ENCODE measurements at regions not wholly inside any gene's neighbourhood (a gene's known extent, or its start where the extent isn't known, plus 50 kb on each side); places are given as distances from the start of the nearest gene placed in this dataset.

GRCh38 chr4:25531272-25531671, 124.4 kb upstream of the SLC34A2 start:
- no peak for DNase-seq

- DNase-seq, result no peak
Measured at GRCh38 chr4:25532591-25532990, 123.1 kb upstream of the SLC34A2 start.

GRCh38 chr4:25533256-25533655, 122.4 kb upstream of the SLC34A2 start:
- no peak for DNase-seq

- DNase-seq, result no peak
Measured at GRCh38 chr4:25535278-25535677, 120.4 kb upstream of the SLC34A2 start.

- DNase-seq, result no peak
Measured at GRCh38 chr4:25535701-25536473, 119.8 kb upstream of the SLC34A2 start.

- no peak for DNase-seq
Measured at GRCh38 chr4:25536564-25537320, 118.9 kb upstream of the SLC34A2 start.

- no peak for DNase-seq
Measured at GRCh38 chr4:25538430-25538829, 117.2 kb upstream of the SLC34A2 start.

- DNase-seq, result no peak
Measured at GRCh38 chr4:25539241-25539640, 116.4 kb upstream of the SLC34A2 start.

- no peak for DNase-seq
Measured at GRCh38 chr4:25540734-25541133, 114.9 kb upstream of the SLC34A2 start.

- DNase-seq, result no peak
Measured at GRCh38 chr4:25547343-25547742, 108.3 kb upstream of the SLC34A2 start.

GRCh38 chr4:25549413-25549812, 106.2 kb upstream of the SLC34A2 start:
- DNase-seq, result no peak

GRCh38 chr4:25550376-25551030, 105.1 kb upstream of the SLC34A2 start:
- no peak for DNase-seq

GRCh38 chr4:25551605-25552004, 104.0 kb upstream of the SLC34A2 start:
- DNase-seq, result no peak

- DNase-seq, result no peak
Measured at GRCh38 chr4:25552580-25553271, 102.9 kb upstream of the SLC34A2 start.

GRCh38 chr4:25559508-25559907, 96.1 kb upstream of the SLC34A2 start:
- no peak for DNase-seq

GRCh38 chr4:25560605-25561004, 95.0 kb upstream of the SLC34A2 start:
- DNase-seq, result no peak

GRCh38 chr4:25563071-25563564, 92.5 kb upstream of the SLC34A2 start:
- no peak for DNase-seq

GRCh38 chr4:25564836-25565235, 90.8 kb upstream of the SLC34A2 start:
- no peak for DNase-seq

- no peak for DNase-seq
Measured at GRCh38 chr4:25567253-25567652, 88.4 kb upstream of the SLC34A2 start.

- no peak for DNase-seq
Measured at GRCh38 chr4:25569716-25570115, 85.9 kb upstream of the SLC34A2 start.

GRCh38 chr4:25575611-25576010, 80.0 kb upstream of the SLC34A2 start:
- no peak for DNase-seq

- no peak for DNase-seq
Measured at GRCh38 chr4:25578432-25578831, 77.2 kb upstream of the SLC34A2 start.

Data from HCEC 1CT (cell line).